Mesothelial cell of epicardium (in vitro differentiated cells): ENCODE measurements at regions not wholly inside any gene's neighbourhood (a gene's known extent, or its start where the extent isn't known, plus 50 kb on each side); places are given as distances from the start of the nearest gene placed in this dataset.

Experiments
- DNase-seq, 2 experiments: peaks; one replicate each; pipeline ENCODE4 v3.0.0; 2021; ENCODE audit warnings: low spot score in 2 of 2; ENCODE audit not compliant: unreplicated experiment in 2 of 2
- H3K27ac Mint-ChIP-seq: 2 replicates; pipeline ENCODE4 v1.8.0; 2021; ENCODE audit warnings: mixed read lengths
- H3K27me3 Mint-ChIP-seq: 2 replicates; pipeline ENCODE4 v1.8.0; 2021; ENCODE audit warnings: low read depth, mixed read lengths
- H3K36me3 Mint-ChIP-seq: 2 replicates; pipeline ENCODE4 v1.8.0; 2021; ENCODE audit warnings: mixed read lengths
- H3K4me1 Mint-ChIP-seq: 2 replicates; pipeline ENCODE4 v1.8.0; 2021; ENCODE audit warnings: mixed read lengths
- H3K4me3 Mint-ChIP-seq: 2 replicates; pipeline ENCODE4 v1.8.0; 2021; ENCODE audit warnings: mild to moderate bottlenecking, moderate library complexity, mixed read lengths
- H3K9me3 Mint-ChIP-seq: 2 replicates; pipeline ENCODE4 v1.8.0; 2021; ENCODE audit warnings: mixed read lengths
- TF ChIP-seq, protein P1 (sequence below): fragments of 200-600 bp; sonication (generic); IDR thresholded peaks from one replicate; pipeline ENCODE4 v1.5.0; 2021; ENCODE audit warnings: antibody characterized with exemption; ENCODE audit not compliant: unreplicated experiment

DNA sequence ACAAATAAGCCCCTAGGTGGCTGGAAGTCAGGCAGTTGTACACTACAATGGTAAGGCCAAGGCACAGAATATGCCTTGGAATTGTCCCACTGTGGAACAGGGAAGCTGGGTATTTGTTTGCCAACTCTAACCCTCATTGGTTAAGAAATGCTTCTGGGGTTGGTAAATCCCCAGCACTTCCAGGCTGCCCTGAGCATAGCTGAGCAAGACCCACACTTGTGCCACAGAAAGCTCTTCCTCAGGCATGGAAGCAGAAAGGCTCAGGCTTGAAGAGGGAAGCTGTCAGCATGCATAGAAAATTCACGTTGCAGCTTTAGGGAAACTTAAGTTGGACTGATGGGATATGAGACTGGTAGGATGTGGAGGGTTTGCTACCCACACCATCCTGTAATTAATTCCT lies 86.9 kb upstream of the PLCL2 start:
- DNase-seq: no peak
- peaks cover 3% of the 10 kb centered on the region for H3K27me3 Mint-ChIP-seq
- no peaks in the 10 kb centered on the region for H3K36me3 Mint-ChIP-seq
- no peaks in the 10 kb centered on the region for H3K4me1 Mint-ChIP-seq
- H3K9me3 Mint-ChIP-seq: peaks cover 7% of the 10 kb centered on the region
- TF ChIP-seq, protein P1, sequence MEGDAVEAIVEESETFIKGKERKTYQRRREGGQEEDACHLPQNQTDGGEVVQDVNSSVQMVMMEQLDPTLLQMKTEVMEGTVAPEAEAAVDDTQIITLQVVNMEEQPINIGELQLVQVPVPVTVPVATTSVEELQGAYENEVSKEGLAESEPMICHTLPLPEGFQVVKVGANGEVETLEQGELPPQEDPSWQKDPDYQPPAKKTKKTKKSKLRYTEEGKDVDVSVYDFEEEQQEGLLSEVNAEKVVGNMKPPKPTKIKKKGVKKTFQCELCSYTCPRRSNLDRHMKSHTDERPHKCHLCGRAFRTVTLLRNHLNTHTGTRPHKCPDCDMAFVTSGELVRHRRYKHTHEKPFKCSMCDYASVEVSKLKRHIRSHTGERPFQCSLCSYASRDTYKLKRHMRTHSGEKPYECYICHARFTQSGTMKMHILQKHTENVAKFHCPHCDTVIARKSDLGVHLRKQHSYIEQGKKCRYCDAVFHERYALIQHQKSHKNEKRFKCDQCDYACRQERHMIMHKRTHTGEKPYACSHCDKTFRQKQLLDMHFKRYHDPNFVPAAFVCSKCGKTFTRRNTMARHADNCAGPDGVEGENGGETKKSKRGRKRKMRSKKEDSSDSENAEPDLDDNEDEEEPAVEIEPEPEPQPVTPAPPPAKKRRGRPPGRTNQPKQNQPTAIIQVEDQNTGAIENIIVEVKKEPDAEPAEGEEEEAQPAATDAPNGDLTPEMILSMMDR: no peak
- no peak overlapping the region for H3K27ac Mint-ChIP-seq
- H3K4me3 Mint-ChIP-seq: no peak overlapping the region

DNA sequence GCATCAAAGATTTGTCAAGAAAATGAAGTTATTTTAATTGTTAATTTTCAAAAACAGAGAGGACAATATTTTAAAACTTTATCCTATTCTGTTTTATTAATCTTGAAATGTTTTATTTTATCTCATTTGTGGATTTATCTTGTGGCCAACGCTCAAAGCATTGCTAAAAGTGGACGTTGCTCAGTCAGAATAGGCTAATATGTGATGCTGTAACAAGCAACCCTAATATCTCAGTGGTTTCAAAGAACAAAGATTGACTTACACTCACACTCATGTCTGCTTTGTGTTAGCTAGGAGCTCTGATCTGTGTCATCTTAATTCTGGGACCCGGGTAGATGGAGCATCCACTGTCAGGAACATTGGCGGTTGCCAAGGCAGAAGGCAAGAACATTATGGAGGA lies 86.0 kb upstream of the PLCL2 start:
- no peak for DNase-seq
- Mint-ChIP-seq H3K4me1 (no peaks in the 10 kb centered on the region), H3K4me3 (no peak overlapping the region), H3K27me3 (no peaks in the 10 kb centered on the region), H3K27ac (no peak overlapping the region), H3K9me3 (peaks cover 7% of the 10 kb centered on the region), H3K36me3 (no peaks in the 10 kb centered on the region)
- TF ChIP-seq, protein P1: no peak

DNA sequence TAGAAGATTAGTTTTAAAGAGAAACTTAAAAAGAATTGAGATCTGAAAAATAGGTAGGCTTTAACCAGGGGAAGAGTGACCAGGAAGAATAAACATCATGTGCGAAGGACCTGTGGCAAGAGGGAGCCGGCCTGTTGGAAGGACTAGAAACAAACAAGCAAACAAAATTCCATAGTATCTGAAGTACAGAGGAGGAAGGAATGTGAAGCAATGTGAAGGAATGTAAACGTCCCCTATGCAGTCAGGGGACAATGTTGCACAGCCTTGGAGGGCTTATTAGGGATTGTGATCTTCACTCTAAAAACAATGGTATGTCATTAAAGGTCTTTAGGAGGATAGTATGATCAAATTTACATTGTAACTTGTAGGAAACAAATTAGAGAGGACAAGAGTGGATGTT lies 84.4 kb upstream of the PLCL2 start:
- Mint-ChIP-seq H3K9me3 (peaks cover 7% of the 10 kb centered on the region), H3K27me3 (no peaks in the 10 kb centered on the region)

GRCh38 chr3:16801223-16801622 lies 83.5 kb upstream of the PLCL2 start:
- H3K27ac Mint-ChIP-seq: no peak overlapping the region

More for the DNA sequence above, 84.4 kb upstream of the PLCL2 start:
- TF ChIP-seq, protein P1: no peak
- DNase-seq: no peak
- H3K36me3 Mint-ChIP-seq: no peaks in the 10 kb centered on the region
- H3K4me1 Mint-ChIP-seq: no peaks in the 10 kb centered on the region
- no peak overlapping the region for H3K4me3 Mint-ChIP-seq
- no peak overlapping the region for H3K27ac Mint-ChIP-seq

GRCh38 chr3:16801698-16802097 lies 83.1 kb upstream of the PLCL2 start:
- Mint-ChIP-seq H3K27me3 (peaks cover 2% of the 10 kb centered on the region), H3K9me3 (peaks cover 7% of the 10 kb centered on the region), H3K4me1 (no peaks in the 10 kb centered on the region), H3K27ac (no peak overlapping the region), H3K36me3 (no peaks in the 10 kb centered on the region), H3K4me3 (no peak overlapping the region)
- no peak for DNase-seq
- TF ChIP-seq, protein P1: no peak

More at GRCh38 chr3:16801223-16801622, 83.5 kb upstream of the PLCL2 start:
- Mint-ChIP-seq H3K4me3 (no peak overlapping the region), H3K36me3 (no peaks in the 10 kb centered on the region), H3K27me3 (peaks cover 2% of the 10 kb centered on the region), H3K9me3 (peaks cover 7% of the 10 kb centered on the region), H3K4me1 (no peaks in the 10 kb centered on the region)
- DNase-seq: no peak
- TF ChIP-seq, protein P1: no peak

DNA sequence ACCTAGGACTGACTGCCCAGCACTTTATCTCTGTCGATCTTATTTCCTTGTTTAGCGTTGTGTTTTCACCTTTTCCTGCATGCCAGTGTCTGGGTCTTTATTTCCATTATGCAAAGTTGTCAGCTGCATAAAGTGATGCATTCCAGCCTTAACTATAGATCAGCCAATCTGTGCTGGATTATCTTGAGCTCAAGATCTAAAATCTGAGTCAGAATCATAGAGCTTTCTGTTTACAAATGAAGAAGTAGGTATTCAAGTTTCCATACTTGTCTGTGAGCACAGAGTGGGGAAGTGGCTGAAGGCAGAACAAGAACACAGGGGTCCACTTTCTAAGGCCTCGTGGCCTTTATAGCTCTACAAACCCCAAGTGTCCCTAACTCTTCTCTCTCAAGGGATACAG lies 82.4 kb upstream of the PLCL2 start:
- peaks cover 7% of the 10 kb centered on the region for H3K9me3 Mint-ChIP-seq
- H3K36me3 Mint-ChIP-seq: no peaks in the 10 kb centered on the region
- TF ChIP-seq, protein P1: no peak
- no peak for DNase-seq
- peaks cover 2% of the 10 kb centered on the region for H3K27me3 Mint-ChIP-seq
- no peak overlapping the region for H3K27ac Mint-ChIP-seq
- H3K4me3 Mint-ChIP-seq: no peak overlapping the region
- H3K4me1 Mint-ChIP-seq: no peaks in the 10 kb centered on the region
